Umbilical cord (tissue), 1 donor: ENCODE measurements at regions not wholly inside any gene's neighbourhood (a gene's known extent, or its start where the extent isn't known, plus 50 kb on each side); places are given as distances from the start of the nearest gene placed in this dataset.

Experiments
- DNase-seq: peaks from one replicate; pipeline ENCODE4 v3.0.0-alpha.2; 2015; ENCODE audit warnings: low spot score

GRCh38 chr9:11320989-11321388 lies 708.2 kb upstream of the PTPRD start:
- no peak for DNase-seq

GRCh38 chr9:11323457-11323856 lies 710.7 kb upstream of the PTPRD start:
- no peak for DNase-seq

GRCh38 chr9:11326231-11326630 lies 713.4 kb upstream of the PTPRD start:
- DNase-seq: no peak

GRCh38 chr9:11328326-11328725 lies 715.5 kb upstream of the PTPRD start:
- DNase-seq: no peak

GRCh38 chr9:11335011-11335410 lies 722.2 kb upstream of the PTPRD start:
- no peak for DNase-seq

- DNase-seq: no peak
These were observed 725.3 kb upstream of the PTPRD start for GRCh38 chr9:11338130-11338529.

GRCh38 chr9:11340654-11341053 lies 727.9 kb upstream of the PTPRD start:
- no peak for DNase-seq

GRCh38 chr9:11347437-11347836 lies 734.6 kb upstream of the PTPRD start:
- DNase-seq: no peak

GRCh38 chr9:11348366-11348765 lies 735.6 kb upstream of the PTPRD start:
- DNase-seq: no peak

GRCh38 chr9:11349187-11349586 lies 736.4 kb upstream of the PTPRD start:
- DNase-seq: no peak

GRCh38 chr9:11352612-11353011 lies 739.8 kb upstream of the PTPRD start:
- no peak for DNase-seq

- no peak for DNase-seq
These were observed 743.3 kb upstream of the PTPRD start for GRCh38 chr9:11356067-11356466.

GRCh38 chr9:11366585-11367129 lies 753.9 kb upstream of the PTPRD start:
- no peak for DNase-seq

- DNase-seq: no peak
These were observed 762.1 kb upstream of the PTPRD start for GRCh38 chr9:11374926-11375325.

- DNase-seq: no peak
These were observed 789.8 kb upstream of the PTPRD start for GRCh38 chr9:11402621-11403020.

- DNase-seq: no peak
These were observed 801.4 kb upstream of the PTPRD start for GRCh38 chr9:11414241-11414640.

GRCh38 chr9:11417782-11418181 lies 805.0 kb upstream of the PTPRD start:
- DNase-seq: no peak

- DNase-seq: peak; percentile 5
These were observed 818.7 kb upstream of the PTPRD start for GRCh38 chr9:11431490-11431889.

- peak; percentile 94 for DNase-seq
These were observed 819.6 kb upstream of the PTPRD start for GRCh38 chr9:11432361-11432760.

- DNase-seq: no peak
These were observed 830.8 kb upstream of the PTPRD start for GRCh38 chr9:11443631-11444030.

GRCh38 chr9:11457825-11458790 lies 845.3 kb upstream of the PTPRD start:
- DNase-seq: peak; percentile 86

- DNase-seq: no peak
These were observed 856.9 kb upstream of the PTPRD start for GRCh38 chr9:11469745-11470144.

GRCh38 chr9:11471321-11471720 lies 858.5 kb upstream of the PTPRD start:
- DNase-seq: no peak
